ENCODE measurements at regions not wholly inside any gene's neighbourhood (a gene's known extent, or its start where the extent isn't known, plus 50 kb on each side); places are given as distances from the start of the nearest gene placed in this dataset.

DNA sequence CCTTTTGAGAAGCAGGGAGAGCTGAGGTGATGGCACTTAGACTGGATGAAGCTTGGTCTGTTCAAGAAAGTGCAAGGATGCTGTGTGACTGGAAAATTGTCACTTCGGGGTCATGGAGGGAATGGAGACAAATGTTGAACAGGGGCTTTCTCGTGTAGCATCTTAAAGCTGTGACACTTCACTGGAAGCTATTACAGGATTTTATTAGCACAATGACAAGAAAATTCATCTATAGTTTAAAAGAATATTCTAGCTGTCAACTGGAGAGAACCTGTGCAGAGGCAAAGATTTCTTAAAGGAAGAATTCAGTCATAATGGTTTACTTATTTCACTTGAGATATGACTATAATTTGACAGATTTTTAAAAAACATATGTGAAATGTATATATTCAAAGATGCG lies 963.9 kb upstream of the ZEB2 start:
- Histone ChIP-seq H3K14ac (ENCODE audit: low read length in 2 of 2) (no peak overlapping the region), H2AFZ (ENCODE audit: low read depth, low read length) (no peak overlapping the region), H3K9me3 (ENCODE audit: control insufficient read depth, low read length) (no peaks in the 10 kb centered on the region), H3K79me1 (replicated peaks; ENCODE audit: low read length, poor library complexity, severe bottlenecking) (no peaks in the 10 kb centered on the region), H3K9ac (ENCODE audit: low read length) (peak overlapping the region; percentile 41), H3K18ac (ENCODE audit: low read depth in 1 of 2, low read length in 2 of 2) (no peak overlapping the region), H3K4me1 (ENCODE audit: control insufficient read depth, insufficient read depth, low read depth, low read length) (no peaks in the 10 kb centered on the region), H2AK5ac (ENCODE audit: low read length, severe bottlenecking) (peak overlapping the region; percentile 11), H3K27me3 (ENCODE audit: control insufficient read depth in 1 of 2, insufficient read depth in 1 of 2, low read length in 2 of 2) (no peaks in the 10 kb centered on the region), H3K36me3 (ENCODE audit: control insufficient read depth in 1 of 2, insufficient read depth in 2 of 2, low read depth in 1 of 2, low read length in 2 of 2) (no peaks in the 10 kb centered on the region), H3K23ac (ENCODE audit: low read length in 2 of 2) (no peak overlapping the region), H4K8ac (ENCODE audit: low read length) (no peak overlapping the region), H2BK15ac (ENCODE audit: low read depth, poor library complexity, severe bottlenecking) (no peak overlapping the region), H3K4ac (ENCODE audit: low read depth in 1 of 2, low read length in 2 of 2) (no peak overlapping the region), H4K91ac (ENCODE audit: low read length) (no peak overlapping the region), H3K4me3 (ENCODE audit: insufficient read depth in 1 of 2, low read depth in 1 of 2, low read length in 2 of 2) (no peak overlapping the region), H2BK5ac (ENCODE audit: low read depth, low read length, poor library complexity, severe bottlenecking) (no peak overlapping the region), H3K4me2 (ENCODE audit: low read length, poor library complexity, severe bottlenecking) (no peak overlapping the region), H2BK120ac (ENCODE audit: low read depth, low read length) (no peak overlapping the region), H2BK12ac (ENCODE audit: low read length in 2 of 2) (no peak overlapping the region), H3K27ac (ENCODE audit: low read length, poor library complexity, severe bottlenecking) (no peak overlapping the region)
- WGBS: 40% methylated on average over 1 of the region's 3 CpGs
- no peak for DNase-seq

DNA sequence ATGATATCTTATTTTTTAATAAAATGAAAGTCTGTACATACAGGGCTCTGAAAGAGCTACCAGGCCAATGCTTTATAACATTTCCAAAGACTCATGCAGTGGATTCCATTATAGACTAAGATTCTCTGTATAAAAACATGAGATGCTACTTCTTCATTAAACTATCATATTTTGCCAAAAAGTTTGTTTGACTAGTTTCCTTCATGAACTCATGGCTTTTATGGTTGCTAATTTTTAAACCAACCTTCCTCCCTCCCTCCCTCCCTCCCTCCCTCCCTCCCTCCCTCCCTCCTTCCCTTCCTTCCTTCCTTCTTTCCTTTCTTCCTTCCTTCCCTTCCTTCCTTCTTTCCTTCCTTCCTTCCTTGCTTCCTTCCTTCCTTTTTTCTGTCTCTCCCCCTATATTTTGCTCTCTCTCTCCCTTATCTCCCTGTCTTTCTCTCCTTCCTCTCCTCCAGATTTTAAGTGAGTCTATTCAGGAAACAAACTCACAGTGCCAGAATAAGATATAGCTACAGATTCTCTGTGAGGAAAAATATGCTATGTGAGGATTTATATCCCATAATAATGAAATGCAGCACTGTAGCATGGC lies 961.5 kb upstream of the ZEB2 start:
- Histone ChIP-seq H4K8ac (ENCODE audit: low read length) (no peak overlapping the region), H3K9me3 (ENCODE audit: control insufficient read depth, low read length) (no peaks in the 10 kb centered on the region), H3K9ac (ENCODE audit: low read length) (no peak overlapping the region), H3K4ac (ENCODE audit: low read depth in 1 of 2, low read length in 2 of 2) (no peak overlapping the region), H3K27ac (ENCODE audit: low read length, poor library complexity, severe bottlenecking) (no peak overlapping the region), H3K4me3 (ENCODE audit: insufficient read depth in 1 of 2, low read depth in 1 of 2, low read length in 2 of 2) (no peak overlapping the region), H3K14ac (ENCODE audit: low read length in 2 of 2) (no peak overlapping the region), H2BK12ac (ENCODE audit: low read length in 2 of 2) (no peak overlapping the region), H4K91ac (ENCODE audit: low read length) (no peak overlapping the region), H3K27me3 (ENCODE audit: control insufficient read depth in 1 of 2, insufficient read depth in 1 of 2, low read length in 2 of 2) (no peaks in the 10 kb centered on the region), H2AFZ (ENCODE audit: low read depth, low read length) (no peak overlapping the region), H2BK5ac (ENCODE audit: low read depth, low read length, poor library complexity, severe bottlenecking) (no peak overlapping the region), H3K36me3 (ENCODE audit: control insufficient read depth in 1 of 2, insufficient read depth in 2 of 2, low read depth in 1 of 2, low read length in 2 of 2) (no peaks in the 10 kb centered on the region), H3K79me1 (replicated peaks; ENCODE audit: low read length, poor library complexity, severe bottlenecking) (no peaks in the 10 kb centered on the region), H3K4me1 (ENCODE audit: control insufficient read depth, insufficient read depth, low read depth, low read length) (no peaks in the 10 kb centered on the region), H3K23ac (ENCODE audit: low read length in 2 of 2) (no peak overlapping the region), H2AK5ac (ENCODE audit: low read length, severe bottlenecking) (no peak overlapping the region), H3K18ac (ENCODE audit: low read depth in 1 of 2, low read length in 2 of 2) (no peak overlapping the region), H2BK120ac (ENCODE audit: low read depth, low read length) (no peak overlapping the region), H2BK15ac (ENCODE audit: low read depth, poor library complexity, severe bottlenecking) (no peak overlapping the region), H3K4me2 (ENCODE audit: low read length, poor library complexity, severe bottlenecking) (no peak overlapping the region)
- DNase-seq: no peak

GRCh38 chr2:145464866-145465265 lies 944.9 kb upstream of the ZEB2 start:
- H3K9me3 ChIP-seq (ENCODE audit: control insufficient read depth, low read length): no peaks in the 10 kb centered on the region

DNA sequence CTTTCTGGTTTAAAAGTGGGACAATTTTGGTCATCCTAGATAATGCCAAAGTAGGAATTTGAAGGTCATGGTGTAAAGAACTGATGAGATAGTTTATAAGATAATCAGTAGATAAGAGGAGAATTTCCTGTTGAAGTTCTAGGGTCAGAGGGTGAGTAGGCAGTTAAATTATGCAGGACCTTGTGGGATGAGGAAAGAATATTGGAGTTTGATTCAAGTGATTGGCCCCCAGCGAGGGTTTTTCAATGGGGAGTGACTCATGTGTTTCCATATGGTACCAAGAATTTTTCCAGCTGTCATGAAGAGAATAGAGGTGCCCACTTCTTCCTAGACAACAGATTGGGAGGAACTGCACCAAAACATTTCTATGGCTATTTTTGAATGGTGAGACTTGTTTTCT lies 940.2 kb upstream of the ZEB2 start:
- Histone ChIP-seq H3K27me3 (ENCODE audit: control insufficient read depth in 1 of 2, insufficient read depth in 1 of 2, low read length in 2 of 2) (no peaks in the 10 kb centered on the region), H3K4me3 (ENCODE audit: insufficient read depth in 1 of 2, low read depth in 1 of 2, low read length in 2 of 2) (no peak overlapping the region), H4K8ac (ENCODE audit: low read length) (no peak overlapping the region), H3K18ac (ENCODE audit: low read depth in 1 of 2, low read length in 2 of 2) (no peak overlapping the region), H2AK5ac (ENCODE audit: low read length, severe bottlenecking) (no peak overlapping the region), H3K4me1 (ENCODE audit: control insufficient read depth, insufficient read depth, low read depth, low read length) (no peaks in the 10 kb centered on the region), H3K9me3 (ENCODE audit: control insufficient read depth, low read length) (no peaks in the 10 kb centered on the region), H3K79me1 (replicated peaks; ENCODE audit: low read length, poor library complexity, severe bottlenecking) (no peaks in the 10 kb centered on the region), H2BK120ac (ENCODE audit: low read depth, low read length) (no peak overlapping the region), H3K9ac (ENCODE audit: low read length) (no peak overlapping the region), H3K4ac (ENCODE audit: low read depth in 1 of 2, low read length in 2 of 2) (no peak overlapping the region), H3K36me3 (ENCODE audit: control insufficient read depth in 1 of 2, insufficient read depth in 2 of 2, low read depth in 1 of 2, low read length in 2 of 2) (no peaks in the 10 kb centered on the region), H2BK12ac (ENCODE audit: low read length in 2 of 2) (no peak overlapping the region), H2AFZ (ENCODE audit: low read depth, low read length) (no peak overlapping the region), H2BK5ac (ENCODE audit: low read depth, low read length, poor library complexity, severe bottlenecking) (no peak overlapping the region), H3K23ac (ENCODE audit: low read length in 2 of 2) (no peak overlapping the region), H3K27ac (ENCODE audit: low read length, poor library complexity, severe bottlenecking) (no peak overlapping the region), H4K91ac (ENCODE audit: low read length) (no peak overlapping the region), H2BK15ac (ENCODE audit: low read depth, poor library complexity, severe bottlenecking) (no peak overlapping the region), H3K14ac (ENCODE audit: low read length in 2 of 2) (no peak overlapping the region), H3K4me2 (ENCODE audit: low read length, poor library complexity, severe bottlenecking) (no peak overlapping the region)
- 0% methylated on average over 1 of the region's 1 CpG for WGBS
- DNase-seq: peak; percentile 32

More at GRCh38 chr2:145464866-145465265, 944.9 kb upstream of the ZEB2 start:
- H3K23ac ChIP-seq (ENCODE audit: low read length in 2 of 2): no peak overlapping the region
- H3K4me1 ChIP-seq (ENCODE audit: control insufficient read depth, insufficient read depth, low read depth, low read length): no peaks in the 10 kb centered on the region
- H2BK5ac ChIP-seq (ENCODE audit: low read depth, low read length, poor library complexity, severe bottlenecking): no peak overlapping the region
- no peak overlapping the region for H4K8ac ChIP-seq (ENCODE audit: low read length)
- no peak overlapping the region for H3K4me2 ChIP-seq (ENCODE audit: low read length, poor library complexity, severe bottlenecking)
- H4K91ac ChIP-seq (ENCODE audit: low read length): no peak overlapping the region
- 57% methylated on average over 1 of the region's 3 CpGs for WGBS
- no peaks in the 10 kb centered on the region for H3K27me3 ChIP-seq (ENCODE audit: control insufficient read depth in 1 of 2, insufficient read depth in 1 of 2, low read length in 2 of 2)
- no peak overlapping the region for H3K4ac ChIP-seq (ENCODE audit: low read depth in 1 of 2, low read length in 2 of 2)
- DNase-seq: no peak
- no peak overlapping the region for H3K4me3 ChIP-seq (ENCODE audit: insufficient read depth in 1 of 2, low read depth in 1 of 2, low read length in 2 of 2)
- H2BK15ac ChIP-seq (ENCODE audit: low read depth, poor library complexity, severe bottlenecking): no peak overlapping the region
- H3K36me3 ChIP-seq (ENCODE audit: control insufficient read depth in 1 of 2, insufficient read depth in 2 of 2, low read depth in 1 of 2, low read length in 2 of 2): no peaks in the 10 kb centered on the region
- H3K18ac ChIP-seq (ENCODE audit: low read depth in 1 of 2, low read length in 2 of 2): no peak overlapping the region
- no peak overlapping the region for H3K9ac ChIP-seq (ENCODE audit: low read length)
- no peak overlapping the region for H2BK120ac ChIP-seq (ENCODE audit: low read depth, low read length)
- H3K14ac ChIP-seq (ENCODE audit: low read length in 2 of 2): no peak overlapping the region
- H3K27ac ChIP-seq (ENCODE audit: low read length, poor library complexity, severe bottlenecking): no peak overlapping the region
- H2AK5ac ChIP-seq (ENCODE audit: low read length, severe bottlenecking): no peak overlapping the region
- no peak overlapping the region for H2AFZ ChIP-seq (ENCODE audit: low read depth, low read length)
- no peaks in the 10 kb centered on the region for H3K79me1 ChIP-seq (replicated peaks; ENCODE audit: low read length, poor library complexity, severe bottlenecking)
- no peak overlapping the region for H2BK12ac ChIP-seq (ENCODE audit: low read length in 2 of 2)
